ENCODE measurements at regions not wholly inside any gene's neighbourhood (a gene's known extent, or its start where the extent isn't known, plus 50 kb on each side); places are given as distances from the start of the nearest gene placed in this dataset.

GRCh38 chr2:126748188-126748760 lies 92.3 kb downstream of the GYPC start:
- FAIRE-seq = no peak
- no peak for TF ChIP-seq TAF1 (IDR thresholded peaks at IDR 0.05; ENCODE audit: borderline replicate concordance, low read depth, low read length)
- no peak for TF ChIP-seq POLR2A (IDR thresholded peaks at IDR 0.05; ENCODE audit: low read depth, low read length)
- TF ChIP-seq POLR2AphosphoS5 (IDR thresholded peaks at IDR 0.05; ENCODE audit: low read depth, low read length) = no peak
- DNase-seq (ENCODE audit: insufficient read length) = no peak

- TF ChIP-seq TAF1 (IDR thresholded peaks at IDR 0.05; ENCODE audit: borderline replicate concordance, low read depth, low read length) (no peak), POLR2AphosphoS5 (IDR thresholded peaks at IDR 0.05; ENCODE audit: low read depth, low read length) (no peak), POLR2A (IDR thresholded peaks at IDR 0.05; ENCODE audit: low read depth, low read length) (no peak)
- FAIRE-seq (peak; percentile 24), DNase-seq (ENCODE audit: insufficient read length) (no peak)
Observed at GRCh38 chr2:126748929-126749518, 93.1 kb downstream of the GYPC start.

- no peak for DNase-seq (ENCODE audit: insufficient read length)
- no peak for TF ChIP-seq TAF1 (IDR thresholded peaks at IDR 0.05; ENCODE audit: borderline replicate concordance, low read depth, low read length)
- no peak for FAIRE-seq
Observed at GRCh38 chr2:126749537-126749936, 93.6 kb downstream of the GYPC start.

GRCh38 chr2:126750506-126750905 lies 94.5 kb downstream of the GYPC start:
- DNase-seq (ENCODE audit: insufficient read length) = no peak
- FAIRE-seq = no peak
- TF ChIP-seq TAF1 (IDR thresholded peaks at IDR 0.05; ENCODE audit: borderline replicate concordance, low read depth, low read length) (no peak), POLR2AphosphoS5 (IDR thresholded peaks at IDR 0.05; ENCODE audit: low read depth, low read length) (no peak), POLR2A (IDR thresholded peaks at IDR 0.05; ENCODE audit: low read depth, low read length) (no peak)

- TF ChIP-seq TAF1 (IDR thresholded peaks at IDR 0.05; ENCODE audit: borderline replicate concordance, low read depth, low read length) (no peak), POLR2A (IDR thresholded peaks at IDR 0.05; ENCODE audit: low read depth, low read length) (no peak), POLR2AphosphoS5 (IDR thresholded peaks at IDR 0.05; ENCODE audit: low read depth, low read length) (no peak)
- FAIRE-seq (no peak), DNase-seq (ENCODE audit: insufficient read length) (no peak)
Observed at GRCh38 chr2:126751477-126751876, 95.5 kb downstream of the GYPC start.

GRCh38 chr2:126752876-126753275 lies 96.9 kb downstream of the GYPC start:
- no peak for TF ChIP-seq POLR2A (IDR thresholded peaks at IDR 0.05; ENCODE audit: low read depth, low read length)
- TF ChIP-seq POLR2AphosphoS5 (IDR thresholded peaks at IDR 0.05; ENCODE audit: low read depth, low read length) = no peak
- TF ChIP-seq TAF1 (IDR thresholded peaks at IDR 0.05; ENCODE audit: borderline replicate concordance, low read depth, low read length) = no peak
- no peak for DNase-seq (ENCODE audit: insufficient read length)
- FAIRE-seq = no peak

GRCh38 chr2:126753501-126754212 lies 97.7 kb downstream of the GYPC start:
- FAIRE-seq = no peak
- no peak for TF ChIP-seq POLR2AphosphoS5 (IDR thresholded peaks at IDR 0.05; ENCODE audit: low read depth, low read length)
- TF ChIP-seq POLR2A (IDR thresholded peaks at IDR 0.05; ENCODE audit: low read depth, low read length) = no peak
- no peak for TF ChIP-seq TAF1 (IDR thresholded peaks at IDR 0.05; ENCODE audit: borderline replicate concordance, low read depth, low read length)
- DNase-seq (ENCODE audit: insufficient read length) = no peak

GRCh38 chr2:126754240-126755004 lies 98.5 kb downstream of the GYPC start:
- DNase-seq (ENCODE audit: insufficient read length) (no peak), FAIRE-seq (peak; percentile 14)
- TF ChIP-seq TAF1 (IDR thresholded peaks at IDR 0.05; ENCODE audit: borderline replicate concordance, low read depth, low read length) = no peak
- TF ChIP-seq POLR2A (IDR thresholded peaks at IDR 0.05; ENCODE audit: low read depth, low read length) = no peak
- TF ChIP-seq POLR2AphosphoS5 (IDR thresholded peaks at IDR 0.05; ENCODE audit: low read depth, low read length) = no peak

- FAIRE-seq (no peak), DNase-seq (ENCODE audit: insufficient read length) (no peak)
- TF ChIP-seq POLR2AphosphoS5 (IDR thresholded peaks at IDR 0.05; ENCODE audit: low read depth, low read length) (no peak), TAF1 (IDR thresholded peaks at IDR 0.05; ENCODE audit: borderline replicate concordance, low read depth, low read length) (no peak), POLR2A (IDR thresholded peaks at IDR 0.05; ENCODE audit: low read depth, low read length) (no peak)
Observed at GRCh38 chr2:126756125-126756524, 100.2 kb downstream of the GYPC start.

- TF ChIP-seq TAF1 (IDR thresholded peaks at IDR 0.05; ENCODE audit: borderline replicate concordance, low read depth, low read length) = no peak
- TF ChIP-seq POLR2AphosphoS5 (IDR thresholded peaks at IDR 0.05; ENCODE audit: low read depth, low read length) = no peak
- TF ChIP-seq POLR2A (IDR thresholded peaks at IDR 0.05; ENCODE audit: low read depth, low read length) = no peak
- no peak for DNase-seq (ENCODE audit: insufficient read length)
- no peak for FAIRE-seq
Observed at GRCh38 chr2:126761256-126761980, 105.5 kb downstream of the GYPC start.

Measured in GM12892 (cell line).